WTC11 (cell line): ENCODE measurements at regions not wholly inside any gene's neighbourhood (a gene's known extent, or its start where the extent isn't known, plus 50 kb on each side); places are given as distances from the start of the nearest gene placed in this dataset.

Experiments used
- ATF3 ChIP-seq: sonication (generic); formaldehyde crosslinking; conservative IDR thresholded peaks from 2 replicates; pipeline ENCODE4 v1.8.1; 2022; ENCODE audit warnings: mild to moderate bottlenecking, missing genetic modification reagents
- ATF6 ChIP-seq: sonication (generic); formaldehyde crosslinking; IDR thresholded peaks from 2 replicates; pipeline ENCODE4 v1.8.1; 2023; ENCODE audit warnings: mild to moderate bottlenecking, missing genetic modification reagents
- FOXK1 ChIP-seq: sonication (generic); formaldehyde crosslinking; IDR thresholded peaks from 2 replicates; pipeline ENCODE4 v1.8.0; 2022; ENCODE audit warnings: mild to moderate bottlenecking, moderate library complexity, missing genetic modification reagents
- FOXP1 ChIP-seq: sonication (generic); formaldehyde crosslinking; IDR thresholded peaks from 2 replicates; pipeline ENCODE4 v1.8.0; 2022; ENCODE audit warnings: missing genetic modification reagents, mild to moderate bottlenecking, moderate library complexity, borderline replicate concordance
- HMGA2 ChIP-seq: fragments of 250-450 bp; sonication (Bioruptor Pico); IDR thresholded peaks from 2 replicates; pipeline ENCODE4 v1.4.0; 2021; ENCODE audit warnings: mild to moderate bottlenecking, moderate library complexity
- JUN ChIP-seq: sonication (generic); formaldehyde crosslinking; IDR thresholded peaks from 2 replicates; pipeline ENCODE4 v1.8.0; 2023; ENCODE audit warnings: mild to moderate bottlenecking, missing genetic modification reagents
- MXD4 ChIP-seq: fragments of 250-450 bp; sonication (Bioruptor Pico); IDR thresholded peaks from 2 replicates; pipeline ENCODE4 v1.8.0; 2021; ENCODE audit warnings: mild to moderate bottlenecking, moderate library complexity, borderline replicate concordance
- NR1H2 ChIP-seq: sonication (generic); formaldehyde crosslinking; IDR thresholded peaks from 2 replicates; pipeline ENCODE4 v1.9.0; 2021; ENCODE audit warnings: mild to moderate bottlenecking, moderate library complexity, missing genetic modification reagents
- USF2 ChIP-seq: sonication (generic); formaldehyde crosslinking; IDR thresholded peaks from 2 replicates; pipeline ENCODE4 v1.8.1; 2023; ENCODE audit warnings: mild to moderate bottlenecking, missing genetic modification reagents, moderate library complexity
- ZNF425 ChIP-seq: fragments of 250-450 bp; sonication (Bioruptor Pico); conservative IDR thresholded peaks from 2 replicates; pipeline ENCODE4 v1.9.0; 2021; ENCODE audit warnings: mild to moderate bottlenecking
- TF ChIP-seq, protein P1 (sequence below): sonication (generic); formaldehyde crosslinking; conservative IDR thresholded peaks from 2 replicates; pipeline ENCODE4 v1.8.1; 2023; ENCODE audit warnings: mild to moderate bottlenecking, low read depth, missing genetic modification reagents, moderate library complexity
- TF ChIP-seq, protein P2 (sequence below): fragments of 200-600 bp; IDR thresholded peaks from 2 replicates; pipeline ENCODE4 v1.8.0; 2022; ENCODE audit warnings: antibody characterized with exemption
- TF ChIP-seq, protein P3 (sequence below): sonication (generic); formaldehyde crosslinking; IDR thresholded peaks from 2 replicates; pipeline ENCODE4 v1.8.0; 2022; ENCODE audit warnings: mild to moderate bottlenecking, missing genetic modification reagents

DNA sequence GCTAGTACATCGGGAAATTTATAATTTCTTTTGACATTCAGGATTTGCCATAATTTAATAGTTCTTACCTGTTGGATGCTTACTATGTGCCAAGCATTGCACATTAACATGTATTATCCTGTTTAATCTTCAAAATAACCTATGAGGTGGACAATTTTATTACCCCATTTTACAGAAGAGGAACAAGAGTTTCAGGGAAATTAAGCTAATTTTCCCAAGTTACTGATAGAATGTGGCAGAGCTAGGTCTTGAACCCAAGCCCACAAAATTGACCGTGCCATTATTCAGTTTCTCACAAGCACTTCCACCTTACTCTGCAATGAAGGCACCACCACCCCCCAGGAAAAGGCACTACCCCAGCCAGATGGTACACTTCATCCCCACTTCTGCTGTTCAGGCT lies 161.1 kb upstream of the PLEKHG7 start:
- no peak for TF ChIP-seq MXD4 (CRISPR knock-in tag)
- TF ChIP-seq, protein P1, sequence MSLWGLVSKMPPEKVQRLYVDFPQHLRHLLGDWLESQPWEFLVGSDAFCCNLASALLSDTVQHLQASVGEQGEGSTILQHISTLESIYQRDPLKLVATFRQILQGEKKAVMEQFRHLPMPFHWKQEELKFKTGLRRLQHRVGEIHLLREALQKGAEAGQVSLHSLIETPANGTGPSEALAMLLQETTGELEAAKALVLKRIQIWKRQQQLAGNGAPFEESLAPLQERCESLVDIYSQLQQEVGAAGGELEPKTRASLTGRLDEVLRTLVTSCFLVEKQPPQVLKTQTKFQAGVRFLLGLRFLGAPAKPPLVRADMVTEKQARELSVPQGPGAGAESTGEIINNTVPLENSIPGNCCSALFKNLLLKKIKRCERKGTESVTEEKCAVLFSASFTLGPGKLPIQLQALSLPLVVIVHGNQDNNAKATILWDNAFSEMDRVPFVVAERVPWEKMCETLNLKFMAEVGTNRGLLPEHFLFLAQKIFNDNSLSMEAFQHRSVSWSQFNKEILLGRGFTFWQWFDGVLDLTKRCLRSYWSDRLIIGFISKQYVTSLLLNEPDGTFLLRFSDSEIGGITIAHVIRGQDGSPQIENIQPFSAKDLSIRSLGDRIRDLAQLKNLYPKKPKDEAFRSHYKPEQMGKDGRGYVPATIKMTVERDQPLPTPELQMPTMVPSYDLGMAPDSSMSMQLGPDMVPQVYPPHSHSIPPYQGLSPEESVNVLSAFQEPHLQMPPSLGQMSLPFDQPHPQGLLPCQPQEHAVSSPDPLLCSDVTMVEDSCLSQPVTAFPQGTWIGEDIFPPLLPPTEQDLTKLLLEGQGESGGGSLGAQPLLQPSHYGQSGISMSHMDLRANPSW (CRISPR knock-in tag): no peak
- no peak for TF ChIP-seq FOXK1 (CRISPR knock-in tag)
- TF ChIP-seq ATF6: no peak
- TF ChIP-seq, protein P2, sequence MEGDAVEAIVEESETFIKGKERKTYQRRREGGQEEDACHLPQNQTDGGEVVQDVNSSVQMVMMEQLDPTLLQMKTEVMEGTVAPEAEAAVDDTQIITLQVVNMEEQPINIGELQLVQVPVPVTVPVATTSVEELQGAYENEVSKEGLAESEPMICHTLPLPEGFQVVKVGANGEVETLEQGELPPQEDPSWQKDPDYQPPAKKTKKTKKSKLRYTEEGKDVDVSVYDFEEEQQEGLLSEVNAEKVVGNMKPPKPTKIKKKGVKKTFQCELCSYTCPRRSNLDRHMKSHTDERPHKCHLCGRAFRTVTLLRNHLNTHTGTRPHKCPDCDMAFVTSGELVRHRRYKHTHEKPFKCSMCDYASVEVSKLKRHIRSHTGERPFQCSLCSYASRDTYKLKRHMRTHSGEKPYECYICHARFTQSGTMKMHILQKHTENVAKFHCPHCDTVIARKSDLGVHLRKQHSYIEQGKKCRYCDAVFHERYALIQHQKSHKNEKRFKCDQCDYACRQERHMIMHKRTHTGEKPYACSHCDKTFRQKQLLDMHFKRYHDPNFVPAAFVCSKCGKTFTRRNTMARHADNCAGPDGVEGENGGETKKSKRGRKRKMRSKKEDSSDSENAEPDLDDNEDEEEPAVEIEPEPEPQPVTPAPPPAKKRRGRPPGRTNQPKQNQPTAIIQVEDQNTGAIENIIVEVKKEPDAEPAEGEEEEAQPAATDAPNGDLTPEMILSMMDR: no peak
- no peak for TF ChIP-seq USF2 (CRISPR knock-in tag)
- TF ChIP-seq ATF3 (CRISPR knock-in tag): no peak
- no peak for TF ChIP-seq NR1H2 (CRISPR knock-in tag)
- TF ChIP-seq ZNF425 (CRISPR knock-in tag): no peak
- no peak for TF ChIP-seq FOXP1 (CRISPR knock-in tag)
- no peak for TF ChIP-seq JUN (CRISPR knock-in tag)
- no peak for TF ChIP-seq HMGA2
- TF ChIP-seq, protein P3, sequence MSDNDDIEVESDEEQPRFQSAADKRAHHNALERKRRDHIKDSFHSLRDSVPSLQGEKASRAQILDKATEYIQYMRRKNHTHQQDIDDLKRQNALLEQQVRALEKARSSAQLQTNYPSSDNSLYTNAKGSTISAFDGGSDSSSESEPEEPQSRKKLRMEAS (CRISPR knock-in tag): no peak
